HG03135 (cell line): ENCODE measurements at regions not wholly inside any gene's neighbourhood (a gene's known extent, or its start where the extent isn't known, plus 50 kb on each side); places are given as distances from the start of the nearest gene placed in this dataset.
"Not testable (repeated sequence)": the region's sequence is repeated elsewhere in the genome, so short reads cannot be mapped to it uniquely, and the experiment has no call there.

ENCODE experiments used
- ATAC-seq: cut with Tn5 transposase; IDR thresholded peaks from one replicate; pipeline ENCODE4 v1.9.1; 2021; ENCODE audit warnings: mild to moderate bottlenecking, moderate library complexity; ENCODE audit not compliant: unreplicated experiment

DNA sequence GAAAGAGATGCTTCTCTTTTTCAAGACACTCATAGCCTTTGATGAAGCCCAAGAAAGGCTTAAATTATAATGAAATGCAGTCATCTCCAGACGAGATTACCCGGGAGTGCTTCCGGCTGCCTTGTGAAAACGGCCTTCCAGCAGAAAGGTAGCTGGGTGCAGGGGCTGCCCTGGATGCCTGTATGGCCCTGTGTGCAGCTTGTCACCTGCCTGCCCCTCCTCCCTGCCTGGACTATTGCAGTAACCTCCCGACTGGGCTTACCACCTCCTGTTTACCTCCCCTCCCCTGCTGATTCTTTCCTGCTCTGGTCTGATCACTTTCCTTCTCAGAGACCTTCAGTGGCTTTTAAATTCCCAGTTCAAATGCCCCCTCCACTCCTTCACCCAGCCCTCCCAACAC is 126.4 kb upstream of the SYT13 start:
- ATAC-seq: no peak

- no peak for ATAC-seq
Measured at GRCh38 chr11:45412051-45412471, 125.9 kb upstream of the SYT13 start.

DNA sequence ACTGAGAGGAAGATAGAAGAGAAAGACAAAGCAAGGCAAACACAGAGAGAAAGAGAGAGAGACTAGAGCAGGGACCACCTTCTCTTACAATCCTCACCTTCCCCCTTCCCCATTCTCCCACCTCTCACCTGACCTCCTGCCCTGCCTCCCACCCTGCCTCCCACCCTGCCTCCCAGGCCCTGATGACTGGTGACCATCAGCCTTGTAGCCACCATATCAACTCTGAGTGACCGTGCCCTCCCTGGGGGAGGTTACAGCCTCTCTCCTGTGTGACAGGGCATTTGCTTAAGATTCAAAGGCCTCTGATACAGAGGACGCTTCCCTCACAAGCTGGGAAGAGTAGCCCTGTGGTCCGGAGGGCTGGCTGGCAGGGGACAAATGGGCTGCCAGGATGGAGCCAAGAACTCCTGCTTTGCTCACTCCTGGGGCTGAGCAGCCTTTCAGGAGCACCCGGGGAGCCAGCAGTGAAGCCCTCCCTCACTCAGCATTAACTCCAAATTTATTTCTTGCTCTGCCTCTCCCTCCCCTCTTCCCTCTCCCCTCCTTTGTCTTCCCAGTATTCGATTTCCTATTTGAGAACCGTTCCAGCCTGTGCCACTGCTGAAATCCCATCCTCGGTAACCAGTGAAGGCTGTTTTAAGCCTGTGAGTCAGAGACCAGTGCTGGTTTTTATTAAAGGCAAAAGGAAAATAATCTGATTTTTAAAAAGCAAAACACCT is 125.2 kb upstream of the SYT13 start:
- ATAC-seq: no peak

DNA sequence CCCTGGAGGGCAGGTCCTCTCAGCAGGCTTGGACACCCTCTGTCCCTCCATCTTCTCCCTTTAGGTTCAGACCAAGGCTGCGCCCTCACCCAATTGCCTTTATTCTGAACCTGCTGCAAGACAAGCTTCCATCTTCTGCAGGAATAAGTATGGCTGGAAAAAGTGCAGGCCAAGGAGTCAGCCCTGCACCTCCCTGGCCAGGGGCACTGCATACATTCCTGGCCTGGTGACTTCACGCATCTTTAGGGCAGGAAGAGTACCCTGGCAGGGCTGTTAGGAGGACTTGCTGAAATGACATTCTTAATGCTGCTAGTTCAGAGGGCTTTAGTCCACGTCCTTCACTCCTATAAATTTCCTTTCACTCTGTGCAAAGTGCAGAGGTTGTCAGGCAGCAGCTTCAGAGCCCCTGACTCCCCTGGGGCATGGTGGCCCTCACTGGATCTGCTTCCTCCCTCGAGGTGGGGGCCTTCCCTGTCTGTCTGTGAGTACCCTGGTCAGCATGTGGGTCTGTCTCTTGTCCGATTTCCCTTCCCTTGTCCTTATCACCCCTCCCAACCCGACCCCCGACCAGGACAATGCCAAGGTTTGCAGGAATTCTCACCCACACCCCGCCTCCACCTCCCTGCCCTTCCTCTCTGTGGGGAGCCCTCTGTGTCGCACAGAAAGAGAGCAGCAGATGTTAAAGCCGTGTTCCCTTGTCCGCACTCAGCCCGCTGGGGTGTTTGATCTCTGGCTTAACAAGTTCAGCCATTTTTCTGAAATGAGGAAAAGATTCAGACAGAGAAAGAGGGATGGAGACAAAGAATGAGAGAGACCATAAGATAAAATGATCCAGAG is 124.5 kb upstream of the SYT13 start:
- ATAC-seq: no peak

DNA sequence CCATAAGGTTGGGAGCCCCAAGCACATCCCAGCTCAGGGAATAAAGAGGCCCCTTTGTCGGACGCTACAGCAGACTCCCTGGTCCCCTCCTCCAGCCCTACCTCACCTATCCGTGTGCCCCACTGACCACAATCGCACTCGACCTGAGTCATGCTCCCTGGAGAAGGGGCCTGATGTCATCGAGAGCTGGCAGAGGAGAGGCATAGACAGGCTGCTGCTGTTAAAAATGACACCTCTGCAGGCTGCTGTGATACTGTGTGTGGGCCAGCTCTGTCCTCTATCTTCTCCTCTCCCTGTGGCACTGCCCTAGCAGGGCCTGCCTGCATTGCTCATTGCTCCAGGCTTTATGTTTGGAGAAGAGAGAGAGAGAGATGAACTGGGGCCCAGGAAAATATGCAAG is 123.4 kb upstream of the SYT13 start:
- no peak for ATAC-seq

DNA sequence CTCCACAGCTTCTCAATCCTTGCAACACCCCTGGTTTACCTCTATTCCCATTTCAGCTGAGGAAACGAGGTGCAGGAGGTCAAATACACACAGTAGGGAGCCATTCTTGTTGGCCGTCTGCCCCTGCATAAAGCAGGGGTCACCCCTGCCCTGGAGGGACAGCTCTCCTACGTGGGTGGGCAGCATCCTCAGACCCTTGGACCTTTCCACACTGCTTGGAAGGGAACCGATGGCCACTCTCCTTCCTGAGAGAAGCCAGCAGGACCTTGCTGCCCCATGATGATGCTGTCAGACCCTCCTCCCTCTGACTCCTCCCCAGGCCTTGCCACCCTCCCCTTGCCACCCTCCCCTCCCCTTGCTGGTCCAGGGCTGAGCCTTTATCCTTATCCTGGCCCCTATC is 121.1 kb upstream of the SYT13 start:
- ATAC-seq: no peak

DNA sequence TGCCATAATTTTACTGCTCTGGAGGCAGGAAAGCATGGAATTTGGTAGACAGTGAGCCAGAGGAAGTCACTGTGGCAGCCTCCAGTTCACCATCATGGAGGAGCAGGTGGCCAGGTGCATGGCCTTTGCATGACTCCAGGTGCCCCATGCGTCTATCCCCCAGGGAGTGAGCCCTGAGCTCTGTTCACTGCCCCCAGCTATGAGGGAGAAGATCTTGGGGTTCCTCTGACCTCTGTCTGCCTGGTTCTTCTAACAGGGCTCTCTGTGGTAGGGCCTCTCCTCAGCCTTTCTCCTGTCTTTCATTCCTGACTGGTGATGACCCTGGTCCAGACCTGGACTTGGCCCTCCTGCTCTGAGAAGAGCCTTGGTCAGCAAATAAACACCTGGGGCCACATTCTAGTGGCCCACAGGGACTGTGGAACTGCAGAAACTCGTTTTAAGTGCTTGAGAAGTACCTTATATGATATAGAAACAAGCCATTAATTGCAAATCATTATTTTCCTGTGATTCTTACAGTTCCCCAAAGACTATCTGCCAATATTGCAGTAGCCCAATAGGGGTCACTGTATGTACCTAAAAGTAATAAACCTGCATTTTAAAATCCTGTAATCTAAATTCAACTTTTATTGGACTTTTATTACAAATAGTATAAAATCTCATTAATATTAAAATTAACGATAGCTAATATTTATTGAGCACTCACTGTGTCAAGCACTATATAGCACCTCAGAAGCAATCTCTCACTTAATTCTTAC is 120.0 kb upstream of the SYT13 start:
- ATAC-seq: no peak

DNA sequence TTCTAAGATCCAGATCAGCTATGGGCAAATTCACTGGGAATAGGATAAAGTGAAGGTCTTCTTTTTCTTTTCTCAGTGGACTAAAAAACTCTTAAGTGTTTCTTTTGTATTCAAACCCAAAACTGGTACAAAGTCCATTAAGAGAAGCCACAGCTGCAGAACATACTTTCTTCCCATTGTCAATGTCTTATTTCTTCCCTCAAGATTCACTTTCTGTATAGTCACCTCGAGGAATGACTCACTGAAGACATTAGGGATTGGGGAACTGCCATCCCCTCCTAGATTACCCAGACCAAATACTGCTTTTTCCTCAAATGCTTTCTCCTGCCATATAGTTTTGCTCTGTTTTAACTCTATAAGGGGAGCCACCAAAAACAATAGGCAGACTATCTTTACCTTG is 117.4 kb upstream of the SYT13 start:
- ATAC-seq: not testable (repeated sequence)

DNA sequence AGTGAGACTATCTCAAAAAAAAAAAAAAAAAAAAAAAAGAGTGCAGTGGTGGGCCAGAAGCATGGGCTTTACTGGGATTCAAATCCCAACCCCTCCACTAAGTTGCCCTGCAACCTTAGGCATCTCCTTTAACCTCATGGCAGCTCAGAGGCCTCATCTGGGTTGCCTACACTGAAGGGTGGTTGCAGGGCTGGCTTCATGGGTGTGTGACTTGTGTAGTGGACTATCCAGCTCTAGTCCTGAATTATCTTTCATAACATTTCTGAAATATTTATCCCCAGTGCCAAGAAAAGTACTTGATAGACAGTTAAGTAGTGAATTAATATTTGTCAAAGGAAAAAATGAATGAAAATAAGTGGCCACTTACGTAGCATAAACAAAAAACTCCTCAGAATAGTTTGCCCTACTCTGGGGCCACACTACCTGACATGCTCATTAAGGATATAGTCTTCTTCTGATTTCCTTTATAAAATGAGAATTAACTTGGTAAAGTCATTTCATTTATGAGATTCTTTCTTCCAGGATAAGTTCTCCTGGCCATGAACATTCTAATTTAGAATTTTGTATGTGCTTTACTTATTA is 116.0 kb upstream of the SYT13 start:
- no peak for ATAC-seq

- no peak for ATAC-seq
Measured at GRCh38 chr11:45400591-45400990, 114.5 kb upstream of the SYT13 start.

DNA sequence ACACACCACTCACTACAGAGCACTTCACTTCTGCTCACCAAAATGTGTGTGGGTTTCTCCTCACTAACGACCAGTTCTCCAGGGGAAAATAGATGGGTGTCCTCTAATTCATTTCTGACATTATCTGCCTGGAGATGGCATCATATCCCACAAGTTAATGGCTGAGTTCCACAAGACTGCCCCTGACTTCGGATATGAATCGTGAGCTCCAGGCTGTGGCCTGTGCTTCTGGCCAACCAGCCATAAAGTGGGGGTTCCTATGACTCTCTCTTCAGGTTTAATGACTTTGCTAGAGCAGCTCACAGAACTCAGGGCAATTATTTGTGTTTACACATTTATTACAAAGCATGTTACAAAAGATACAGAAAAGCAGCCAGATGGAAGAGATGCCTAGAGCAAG is 113.0 kb upstream of the SYT13 start:
- no peak for ATAC-seq

GRCh38 chr11:45398325-45398724 is 112.2 kb upstream of the SYT13 start:
- no peak for ATAC-seq

DNA sequence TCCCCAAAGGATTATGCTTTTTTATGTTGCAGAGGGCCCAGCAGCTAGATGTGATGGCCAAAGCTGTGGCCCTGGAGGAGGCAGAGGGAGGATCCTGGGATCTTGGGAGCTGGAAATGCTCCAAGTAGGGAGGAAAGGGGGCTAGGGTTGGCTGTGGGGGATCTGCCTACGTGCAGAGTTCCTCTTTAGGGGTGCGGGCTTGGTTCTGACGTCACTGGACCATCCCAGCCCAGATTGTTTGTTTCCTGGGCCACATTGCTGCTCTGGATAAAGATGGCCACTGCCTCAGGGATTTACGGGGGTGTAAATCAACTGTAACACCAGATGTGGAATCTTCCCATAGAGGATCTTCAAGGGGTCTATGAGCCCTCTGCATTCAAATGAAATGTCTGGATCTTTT is 110.3 kb upstream of the SYT13 start:
- ATAC-seq: no peak

- no peak for ATAC-seq
Measured at GRCh38 chr11:45395947-45396346, 109.8 kb upstream of the SYT13 start.

DNA sequence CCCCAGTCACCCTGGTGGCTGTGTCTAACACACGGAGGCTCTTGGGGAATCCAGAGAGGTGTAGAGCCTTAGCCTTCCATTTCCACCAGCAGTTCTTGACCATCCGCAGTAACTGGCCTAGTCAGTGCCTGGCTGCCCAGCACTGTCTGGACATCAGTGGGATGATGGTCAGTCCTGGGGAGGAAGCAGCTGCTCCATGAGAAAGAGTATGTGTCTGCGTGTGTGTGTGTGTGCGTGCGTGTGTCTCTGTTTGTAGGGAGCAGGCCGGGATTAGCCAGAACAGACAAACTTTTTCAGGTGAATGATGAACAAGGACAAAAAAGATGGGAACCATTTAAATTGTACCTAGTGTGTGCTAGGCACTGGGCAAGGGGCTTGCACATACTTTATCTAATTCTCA is 109.3 kb upstream of the SYT13 start:
- no peak for ATAC-seq

DNA sequence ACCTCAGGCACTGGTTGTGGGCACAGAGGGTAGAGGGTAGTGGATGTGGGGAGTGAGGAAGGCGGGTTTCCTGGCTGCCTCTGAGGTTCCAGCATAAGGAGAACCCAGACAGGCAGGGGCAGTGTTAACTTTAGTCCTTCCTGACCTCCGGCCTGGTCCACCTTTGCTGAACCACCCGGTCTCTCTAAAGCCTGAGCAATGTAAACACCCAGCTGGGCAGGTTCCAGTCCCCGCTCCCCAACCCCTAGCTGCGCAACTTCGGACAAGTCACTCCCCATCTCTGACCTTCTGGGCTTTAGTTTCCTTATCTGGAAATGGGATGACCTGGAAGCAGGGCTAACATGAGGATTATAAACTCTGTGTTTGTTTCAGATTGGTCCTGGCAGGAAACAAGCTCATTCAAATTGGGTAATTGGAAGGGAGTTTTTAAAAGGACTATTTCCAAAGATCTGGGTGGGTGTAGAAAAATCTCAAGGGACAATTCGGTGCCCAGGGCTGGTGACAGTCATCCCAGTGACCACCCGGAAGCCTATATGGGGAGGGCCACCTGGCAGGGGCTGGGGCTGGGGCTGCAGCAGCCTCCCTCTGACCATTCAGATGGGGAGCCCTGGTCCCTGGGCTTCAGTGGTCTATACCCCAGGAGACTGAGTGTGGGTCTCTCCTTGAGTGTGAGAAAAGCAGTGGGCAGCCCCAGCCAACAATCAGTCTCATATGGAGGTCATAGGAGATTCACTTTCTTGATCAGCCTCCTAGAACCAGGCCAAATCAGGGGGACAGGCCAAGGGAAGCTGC is 108.3 kb upstream of the SYT13 start:
- no peak for ATAC-seq

GRCh38 chr11:45393826-45394225 is 107.7 kb upstream of the SYT13 start:
- no peak for ATAC-seq

- no peak for ATAC-seq
Measured at GRCh38 chr11:45393334-45393733, 107.2 kb upstream of the SYT13 start.

DNA sequence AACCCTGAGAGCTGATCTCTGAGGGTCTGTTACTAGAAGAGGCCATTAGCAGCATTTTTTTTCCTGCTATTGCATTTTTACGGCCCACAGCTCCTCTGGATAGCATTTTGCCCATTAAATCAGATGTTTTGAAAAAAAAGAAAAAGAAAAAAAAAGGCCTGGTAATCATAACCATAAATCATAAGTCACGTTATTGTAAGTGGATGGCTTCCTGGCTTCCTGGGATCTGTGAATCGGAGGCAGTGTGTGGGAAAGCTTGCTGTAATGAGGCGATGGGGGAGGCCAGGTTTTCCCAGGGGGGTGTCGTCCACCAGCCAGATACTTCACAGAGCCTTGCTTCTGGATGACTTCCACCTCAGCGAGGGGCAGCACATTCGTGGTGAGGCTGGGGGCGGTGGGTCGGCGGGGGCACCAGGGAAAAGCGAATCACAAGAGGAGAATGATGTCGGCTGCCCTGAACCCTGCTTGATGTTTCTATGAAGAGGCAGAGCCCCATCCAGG is 106.5 kb upstream of the SYT13 start:
- ATAC-seq: no peak

- ATAC-seq: no peak
Measured at GRCh38 chr11:45392154-45392553, 106.0 kb upstream of the SYT13 start.
